Stomach (tissue), 8 donors: ENCODE measurements at regions not wholly inside any gene's neighbourhood (a gene's known extent, or its start where the extent isn't known, plus 50 kb on each side); places are given as distances from the start of the nearest gene placed in this dataset.

Experiments
- DNase-seq, 2 donors: peaks; one replicate each; pipeline versions ENCODE4 v3.0.0 to v3.0.0-alpha.2; 2013 to 2019
- H3K27ac ChIP-seq, 5 donors: fragments of 200-600 bp in 4 of 5; sonication (generic) in 4 of 5; one replicate each; pipeline ENCODE4 v1.5.1; 2013 to 2019; ENCODE audit warnings: mild to moderate bottlenecking in 1 of 5, moderate library complexity in 1 of 5
- H3K27me3 ChIP-seq, 3 donors: fragments of 200-600 bp; sonication (generic); one replicate each; pipeline ENCODE4 v1.5.1; 2017 to 2019; ENCODE audit warnings: mixed run types in 1 of 3
- H3K36me3 ChIP-seq, 4 donors: fragments of 200-600 bp; sonication (generic); 1 replicate in 3 of 4; 2 replicates in 1 of 4; pipeline ENCODE4 v1.5.1; 2016 to 2019
- H3K4me1 ChIP-seq, 4 donors: fragments of 200-600 bp; sonication (generic); one replicate each; pipeline ENCODE4 v1.5.1; 2016 to 2019
- H3K4me3 ChIP-seq, 4 donors: fragments of 200-600 bp; sonication (generic) in 3 of 4; one replicate each; pipeline ENCODE4 v1.5.1; 2016 to 2019; ENCODE audit warnings: mild to moderate bottlenecking in 1 of 4
- H3K9me3 ChIP-seq, 4 donors: fragments of 200-600 bp; sonication (generic); one replicate each; pipeline ENCODE4 v1.5.1; 2016 to 2019
- CTCF ChIP-seq, 7 experiments: fragments of 450-650 bp in 4 of 7; fragments of 200-600 bp in 3 of 7; sonication (generic) in 3 of 7; IDR thresholded peaks; one replicate each; pipeline ENCODE4 v1.5.1; 2016 to 2019; ENCODE audit warnings: antibody characterized with exemption in 7 of 7, control low read depth in 2 of 7, mild to moderate bottlenecking in 1 of 7
- EP300 ChIP-seq: sonication (generic); formaldehyde crosslinking; IDR thresholded peaks from one replicate; pipeline ENCODE4 v1.6.1; 2017; ENCODE audit warnings: antibody characterized with exemption
- POLR2A ChIP-seq, 4 donors: fragments of 450-650 bp; IDR thresholded peaks; one replicate each; pipeline ENCODE4 v1.6.1; 2016; ENCODE audit warnings: antibody characterized with exemption in 4 of 4, control low read depth in 2 of 4, mild to moderate bottlenecking in 1 of 4, moderate library complexity in 1 of 4
- POLR2AphosphoS5 ChIP-seq, 3 donors: sonication (generic); formaldehyde crosslinking; IDR thresholded peaks; one replicate each; pipeline ENCODE4 v1.6.1; 2016; ENCODE audit warnings: antibody characterized with exemption in 3 of 3
- WGBS, 5 donors: extraction: QIAGEN DNeasy Blood & Tissue Kit in 3 of 5; methylation state at CpG; one replicate each; pipeline versions ENCODE4 v1.1.5 to v1.1.7; 2013 to 2018; 5-methylcytosine and 5-hydroxymethylcytosine counted together
- intact Hi-C: fragments of 100-400 bp; cut with DNase I; formaldehyde crosslinking; loops from one replicate; pipeline ENCODE4 v1.15.1; 2023; ENCODE audit warnings: low total_unique reads
- donor health status: healthy with polysubstance abuse.
- donor health status: Bipolar disorder and iron deficiency.
- donor health status: healthy.

- Histone ChIP-seq H3K27me3 (no peaks in the 10 kb centered on the region), H3K9me3 (peaks cover 0 to 6% (median 0%) of the 10 kb centered on the region in 4 donors), H3K4me1 (no peaks in the 10 kb centered on the region), H3K36me3 (no peaks in the 10 kb centered on the region), H3K27ac (no peak overlapping the region), H3K4me3 (no peak overlapping the region)
- TF ChIP-seq POLR2A (IDR thresholded peaks at IDR 0.05) (no peak), CTCF (IDR thresholded peaks at IDR 0.05) (no peak), POLR2AphosphoS5 (IDR thresholded peaks at IDR 0.05) (no peak), EP300 (no peak)
- DNase-seq, result no peak
- 91 to 100% (median 95%) methylated on average over 1 of the region's 1 CpG for WGBS, 5 donors
- intact Hi-C loops, result no loop called here
These were observed 65.5 kb upstream of the NRXN3 start for GRCh38 chr14:78104655-78105054.

GRCh38 chr14:78106381-78106780, 63.8 kb upstream of the NRXN3 start:
- intact Hi-C loops, result no loop called here
- no peaks in the 10 kb centered on the region for H3K4me1 ChIP-seq
- DNase-seq, result no peak
- H3K27me3 ChIP-seq, result no peaks in the 10 kb centered on the region
- no peak overlapping the region for H3K4me3 ChIP-seq
- no peak for TF ChIP-seq CTCF (IDR thresholded peaks at IDR 0.05)
- TF ChIP-seq POLR2AphosphoS5 (IDR thresholded peaks at IDR 0.05), result no peak
- TF ChIP-seq POLR2A (IDR thresholded peaks at IDR 0.05), result no peak
- TF ChIP-seq EP300, result no peak
- H3K9me3 ChIP-seq, result peaks cover 0 to 6% (median 0%) of the 10 kb centered on the region in 4 donors
- H3K27ac ChIP-seq, result no peak overlapping the region
- 72 to 84% (median 79%) methylated on average over 2 of the region's 2 CpGs for WGBS, 5 donors
- H3K36me3 ChIP-seq, result no peaks in the 10 kb centered on the region

- no peaks in the 10 kb centered on the region for H3K4me1 ChIP-seq
- no peaks in the 10 kb centered on the region for H3K36me3 ChIP-seq
- intact Hi-C loops, result no loop called here
- no peak overlapping the region for H3K27ac ChIP-seq
- H3K4me3 ChIP-seq, result no peak overlapping the region
- H3K27me3 ChIP-seq, result no peaks in the 10 kb centered on the region
- no peak for TF ChIP-seq POLR2A (IDR thresholded peaks at IDR 0.05)
- no peak for TF ChIP-seq POLR2AphosphoS5 (IDR thresholded peaks at IDR 0.05)
- no peak for TF ChIP-seq EP300
- TF ChIP-seq CTCF (IDR thresholded peaks at IDR 0.05), result no peak
- no peak for DNase-seq
- peaks cover 0 to 6% (median 0%) of the 10 kb centered on the region in 4 donors for H3K9me3 ChIP-seq
These were observed 63.0 kb upstream of the NRXN3 start for GRCh38 chr14:78107166-78107565.

- 89 to 97% (median 91%) methylated on average over 3 of the region's 3 CpGs for WGBS, 5 donors
- no peaks in the 10 kb centered on the region for H3K36me3 ChIP-seq
- TF ChIP-seq POLR2AphosphoS5 (IDR thresholded peaks at IDR 0.05) (no peak), CTCF (IDR thresholded peaks at IDR 0.05) (no peak), EP300 (no peak), POLR2A (IDR thresholded peaks at IDR 0.05) (no peak)
These were observed 50.7 kb upstream of the NRXN3 start for GRCh38 chr14:78119440-78119839.

More at GRCh38 chr14:78119440-78119839, 50.7 kb upstream of the NRXN3 start:
- intact Hi-C loops, result no loop called here
- H3K4me3 ChIP-seq, result no peak overlapping the region
- H3K27me3 ChIP-seq, result no peaks in the 10 kb centered on the region
- H3K9me3 ChIP-seq, result peaks cover 0 to 15% (median 9%) of the 10 kb centered on the region in 4 donors
- H3K4me1 ChIP-seq, result no peaks in the 10 kb centered on the region
- DNase-seq, result no peak
- no peak overlapping the region for H3K27ac ChIP-seq
